CD4-positive, alpha-beta T cell treated with Interleukin-17A for 4 hours (primary cell): ENCODE measurements at regions not wholly inside any gene's neighbourhood (a gene's known extent, or its start where the extent isn't known, plus 50 kb on each side); places are given as distances from the start of the nearest gene placed in this dataset.

Experiments
- DNase-seq: peaks from one replicate; pipeline ENCODE4 v3.0.0-alpha.2; 2020; ENCODE audit warnings: mixed read lengths

DNA sequence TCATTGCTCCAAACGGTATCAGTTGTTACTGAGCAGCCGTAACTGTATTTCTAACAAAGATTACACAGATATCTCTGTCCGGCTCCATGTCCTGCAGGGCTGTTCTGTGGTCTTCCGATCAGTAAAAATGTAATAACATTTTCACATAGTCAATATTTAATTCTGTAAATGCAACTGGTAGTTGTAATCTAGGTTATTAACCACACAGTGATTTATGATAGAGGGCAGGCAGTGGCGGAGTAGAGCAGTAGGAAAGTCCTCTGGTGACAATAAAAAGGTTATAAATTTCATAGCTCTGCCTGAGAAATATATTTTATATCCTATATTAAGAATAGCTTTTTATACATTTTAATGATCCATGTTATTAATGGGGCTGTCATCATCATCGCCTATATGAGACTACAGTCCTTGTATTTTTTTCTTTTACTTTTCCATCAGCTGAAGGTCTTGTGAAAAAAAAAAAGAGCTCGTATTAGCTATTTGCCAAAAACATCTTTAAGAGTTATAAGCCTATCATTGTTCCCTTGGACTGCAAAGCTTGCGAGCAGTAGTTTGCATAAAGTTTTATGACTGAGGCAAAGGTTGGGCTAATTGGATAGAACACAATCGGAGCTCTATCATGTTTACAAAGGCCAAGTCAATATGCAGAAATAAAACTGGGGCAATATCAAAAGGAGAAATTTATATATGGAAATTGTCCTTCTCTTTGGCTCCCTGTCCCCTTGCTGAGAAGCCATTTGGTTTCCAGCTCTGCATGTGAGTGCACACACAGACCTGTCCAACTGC is 648.0 kb downstream of the IRX1 start:
- no peak for DNase-seq

DNA sequence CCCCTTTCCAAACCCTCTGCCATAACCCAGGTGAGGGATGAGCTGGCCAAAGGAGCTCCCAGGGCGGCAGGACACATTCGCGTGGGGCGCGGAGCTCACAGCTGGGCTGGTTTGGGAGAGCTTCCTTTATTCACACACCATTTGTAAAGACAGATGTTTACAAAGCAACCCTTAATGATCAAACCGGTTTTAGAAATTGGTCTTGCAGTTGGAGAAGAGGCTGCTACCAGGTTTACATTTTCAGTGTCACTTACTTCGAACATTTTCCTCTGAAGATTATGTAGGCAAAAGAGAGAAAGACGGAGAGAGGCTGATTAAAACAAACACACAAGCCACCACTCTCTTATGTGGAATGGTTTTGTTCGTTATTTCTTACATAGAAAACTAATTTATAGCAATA is 648.7 kb downstream of the IRX1 start:
- DNase-seq: no peak

DNA sequence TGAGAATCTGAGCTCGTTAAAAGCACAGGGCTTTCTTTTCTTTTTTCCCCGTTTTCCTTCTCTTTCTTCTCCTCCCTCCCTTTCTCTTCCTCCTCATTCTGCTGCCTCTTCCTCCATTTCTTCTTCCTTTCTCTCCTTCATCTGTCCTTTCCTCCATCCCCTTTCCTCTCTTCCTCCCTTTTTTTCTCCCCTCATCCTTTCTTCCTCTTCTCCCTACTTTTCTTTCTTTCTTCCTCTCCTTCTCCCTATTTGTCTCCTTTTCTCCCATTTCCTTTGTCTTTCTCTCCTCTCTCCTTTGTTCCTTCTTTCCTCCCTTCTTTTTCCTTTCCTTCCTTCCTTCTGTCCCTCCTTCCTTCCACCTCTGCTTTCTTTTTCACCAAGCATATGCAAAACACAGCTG is 649.4 kb downstream of the IRX1 start:
- no peak for DNase-seq

DNA sequence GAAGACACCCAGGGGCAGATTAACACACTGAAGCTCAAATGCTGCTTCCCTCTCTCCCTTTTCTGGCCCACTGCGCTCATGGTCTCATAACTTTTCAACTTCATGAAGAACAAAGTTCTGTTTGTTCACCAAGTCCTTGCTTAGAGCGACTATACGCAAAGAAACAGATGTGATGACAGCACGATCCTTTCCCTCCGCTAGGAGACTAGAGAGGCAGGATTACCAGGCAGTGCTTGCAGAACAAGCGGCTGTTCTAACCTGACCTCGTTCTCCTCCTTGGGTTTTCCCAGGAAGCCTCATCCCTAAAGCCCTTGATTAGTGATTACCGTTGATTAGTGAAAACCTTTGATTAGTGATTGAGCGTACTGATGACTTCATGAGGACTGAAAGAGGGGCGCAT is 649.9 kb downstream of the IRX1 start:
- no peak for DNase-seq

DNA sequence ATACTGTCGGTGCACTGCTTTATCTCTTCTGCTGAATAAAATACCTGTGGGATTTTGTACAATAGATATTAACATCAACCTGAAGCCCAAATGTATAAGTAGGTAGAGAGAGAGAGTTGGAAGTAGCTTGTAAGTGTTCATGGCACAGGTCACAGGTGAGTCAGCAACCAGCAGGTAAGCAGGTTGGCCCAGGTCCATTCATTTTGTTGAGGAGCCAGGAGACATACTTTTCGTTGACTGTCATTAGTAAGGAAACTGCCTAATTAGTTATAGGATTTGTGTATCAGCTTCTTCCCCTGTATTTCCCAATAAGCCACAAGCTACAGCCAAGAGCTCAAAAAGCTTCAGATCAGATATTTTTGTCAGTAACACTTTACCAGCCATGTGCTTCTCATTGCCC is 650.8 kb downstream of the IRX1 start:
- DNase-seq: no peak

DNA sequence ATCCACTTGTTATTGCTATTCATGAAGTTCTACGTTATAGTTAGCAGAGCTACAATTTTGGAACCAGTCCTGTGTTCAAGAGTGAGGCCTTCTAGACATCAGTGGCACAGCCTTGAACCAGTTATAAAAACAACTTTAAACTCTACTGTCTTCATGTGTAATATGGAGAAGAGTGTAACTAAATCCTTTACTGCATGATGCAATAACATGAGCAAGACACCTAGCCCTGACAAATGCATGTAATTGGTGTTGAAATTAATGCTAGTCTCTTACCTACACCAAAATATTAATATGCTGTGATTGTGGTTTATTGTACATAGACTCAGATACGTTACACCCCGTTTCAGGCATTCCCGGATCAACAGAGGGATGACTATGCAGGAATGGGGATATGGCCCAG is 654.6 kb downstream of the IRX1 start:
- DNase-seq: no peak

DNA sequence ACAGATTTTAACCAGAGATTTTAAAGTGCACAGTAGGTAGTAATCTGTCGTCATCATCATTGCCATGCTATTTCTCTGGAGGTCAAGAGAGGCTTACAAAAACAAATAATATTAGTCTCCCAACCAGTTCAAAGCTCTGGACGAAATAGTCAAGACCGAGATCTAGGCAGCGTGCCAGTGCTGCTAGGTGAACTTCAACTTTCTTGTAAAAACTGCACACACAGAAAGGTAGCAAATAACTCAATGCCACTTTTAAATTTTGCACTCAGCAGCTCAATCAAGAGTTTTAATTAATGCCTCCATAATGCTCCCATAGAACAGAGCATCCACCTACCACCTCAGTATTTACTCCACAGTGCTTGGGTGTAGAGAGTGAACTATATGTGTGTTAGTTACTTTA is 656.8 kb downstream of the IRX1 start:
- DNase-seq: no peak

DNA sequence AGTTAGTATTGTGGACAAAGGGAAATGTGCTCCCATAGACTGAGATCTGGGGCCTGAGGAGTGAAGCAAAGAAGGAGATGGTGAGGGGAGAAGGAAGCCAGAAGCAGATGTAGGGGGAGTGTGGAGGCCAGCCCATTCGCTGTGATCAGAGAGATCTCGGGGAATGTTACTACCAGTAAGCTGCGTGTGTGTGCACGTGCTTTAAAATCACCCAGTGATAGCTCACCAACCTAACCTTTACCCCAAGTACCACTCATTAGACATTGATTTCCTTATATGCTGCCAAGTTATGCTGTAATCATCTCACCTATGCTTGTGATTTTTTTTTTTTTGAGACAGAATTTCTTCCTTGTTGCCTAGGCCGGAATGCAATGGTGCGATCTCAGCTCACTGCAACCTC is 659.1 kb downstream of the IRX1 start:
- DNase-seq: no peak

DNA sequence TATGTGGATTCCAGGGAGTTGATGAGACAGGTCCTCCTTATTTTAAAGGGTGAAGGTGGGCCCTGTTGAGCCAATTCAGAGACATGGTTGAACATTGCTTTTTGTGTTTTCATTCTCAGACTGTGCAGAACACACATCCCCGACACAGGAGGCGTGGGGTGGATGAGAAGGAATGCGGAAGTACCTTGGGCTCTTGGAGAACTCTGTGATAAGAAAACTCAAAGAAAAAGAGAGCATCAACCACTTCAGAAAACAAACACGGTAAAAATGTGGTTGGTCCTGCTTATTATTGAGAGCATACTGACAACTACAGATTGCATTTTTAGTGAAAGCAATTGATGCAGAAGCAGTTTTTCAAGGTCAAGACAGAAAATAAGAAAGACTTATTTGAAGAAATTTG is 659.8 kb downstream of the IRX1 start:
- DNase-seq: no peak

DNA sequence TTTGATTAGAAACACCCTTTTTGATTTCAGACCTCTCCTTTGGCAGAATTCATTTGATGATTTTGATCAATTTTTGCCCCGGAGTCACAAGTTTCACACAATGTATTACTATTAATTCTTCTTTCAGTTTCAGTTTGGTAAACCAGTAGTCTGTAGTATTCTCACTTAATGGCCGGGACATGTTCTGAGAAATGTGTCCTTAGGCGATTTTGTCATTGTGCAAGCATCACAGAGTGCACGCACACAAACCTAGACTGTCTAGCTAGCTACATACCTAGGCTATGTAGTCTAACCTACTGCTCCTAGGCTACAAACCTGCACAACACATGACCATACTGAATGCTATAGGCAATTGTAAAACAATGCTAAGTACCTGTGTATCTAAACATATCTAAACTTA is 662.5 kb downstream of the IRX1 start:
- no peak for DNase-seq

DNA sequence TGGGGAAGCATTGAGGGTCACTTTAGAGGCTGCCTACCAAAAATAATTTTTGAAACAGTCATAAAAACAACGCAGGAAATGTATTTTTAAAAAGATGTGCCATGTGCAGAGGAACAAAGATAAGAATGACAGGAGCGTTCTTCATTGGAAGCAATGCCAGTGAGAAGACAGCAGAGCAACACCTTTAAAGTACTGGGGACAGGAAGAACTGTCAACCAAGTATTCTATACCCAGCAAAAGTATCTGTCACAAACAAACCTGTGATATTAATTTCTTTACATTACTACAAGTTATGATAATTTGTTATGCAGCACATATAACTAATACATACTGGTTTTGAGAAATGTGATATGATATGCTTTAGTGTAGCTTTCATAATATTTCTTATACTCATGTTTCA is 675.6 kb downstream of the IRX1 start:
- DNase-seq: no peak

DNA sequence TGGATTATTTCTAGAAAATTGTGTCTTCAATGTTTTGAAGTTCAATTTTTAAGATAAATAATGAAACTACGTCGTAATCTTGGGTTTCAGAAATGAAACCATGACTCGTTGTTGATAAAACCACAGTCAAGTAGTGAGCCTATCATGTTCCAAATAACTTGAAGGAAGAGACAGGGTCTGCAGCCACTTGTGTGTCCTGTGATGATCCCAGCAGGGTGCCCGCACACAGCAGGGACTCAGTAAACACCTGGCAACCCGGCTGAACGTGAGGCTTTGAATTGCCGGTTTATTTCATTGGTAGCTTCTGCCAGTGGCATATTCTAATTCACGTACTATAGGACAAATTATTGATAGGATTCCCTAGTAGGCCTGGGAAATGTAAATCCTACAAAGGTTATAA is 679.6 kb downstream of the IRX1 start:
- no peak for DNase-seq

DNA sequence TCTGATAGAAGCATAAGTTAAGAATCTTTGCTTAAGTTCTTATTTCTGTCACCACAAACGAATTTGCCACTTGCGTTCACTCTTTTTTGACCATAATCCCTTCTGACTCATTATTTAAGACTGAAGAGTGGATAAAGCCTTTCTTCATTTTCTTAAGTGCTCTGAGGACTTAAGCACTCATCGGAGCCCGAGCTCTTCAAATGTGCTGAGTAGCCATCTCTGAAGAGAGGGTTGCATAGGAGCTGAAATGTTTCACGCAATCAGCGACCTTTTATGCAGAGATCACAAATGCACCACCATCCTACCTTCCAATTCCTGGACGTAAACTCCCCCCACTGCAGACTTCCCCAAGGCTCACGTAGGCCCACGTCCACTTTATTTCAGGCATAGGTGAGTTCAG is 699.2 kb downstream of the IRX1 start:
- no peak for DNase-seq

DNA sequence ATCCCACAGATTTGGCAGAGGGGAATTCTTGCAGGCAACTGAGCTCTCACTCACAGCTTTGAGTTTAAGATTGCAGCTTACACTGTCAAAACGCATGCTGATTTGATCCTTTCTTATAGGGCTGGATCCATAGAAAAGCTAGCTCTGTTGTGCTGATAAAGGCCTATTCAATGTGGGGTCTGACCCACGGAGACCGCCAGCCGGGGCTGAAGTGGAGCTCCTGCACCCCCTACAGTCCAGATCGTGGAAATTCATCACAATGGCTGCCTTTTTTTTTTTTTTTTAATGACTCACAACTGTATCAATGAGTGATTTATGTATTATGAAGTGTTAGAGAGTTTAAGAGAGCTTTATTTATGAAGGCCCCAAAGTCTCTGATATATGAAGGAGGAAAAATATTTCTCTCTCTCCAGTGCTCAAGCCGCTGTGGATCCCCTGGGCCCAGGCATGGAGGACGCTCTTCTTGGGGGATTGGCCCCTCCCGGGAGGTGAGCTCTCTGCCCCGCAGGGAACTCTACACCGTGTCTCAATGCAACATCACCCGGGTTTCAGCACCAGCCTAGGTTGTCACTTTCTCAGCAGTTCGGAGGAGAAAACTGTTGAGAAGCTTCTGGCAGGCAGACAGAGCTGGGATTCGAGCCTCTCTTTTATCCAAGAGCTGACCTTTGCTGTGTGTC is 700.2 kb downstream of the IRX1 start:
- DNase-seq: no peak

DNA sequence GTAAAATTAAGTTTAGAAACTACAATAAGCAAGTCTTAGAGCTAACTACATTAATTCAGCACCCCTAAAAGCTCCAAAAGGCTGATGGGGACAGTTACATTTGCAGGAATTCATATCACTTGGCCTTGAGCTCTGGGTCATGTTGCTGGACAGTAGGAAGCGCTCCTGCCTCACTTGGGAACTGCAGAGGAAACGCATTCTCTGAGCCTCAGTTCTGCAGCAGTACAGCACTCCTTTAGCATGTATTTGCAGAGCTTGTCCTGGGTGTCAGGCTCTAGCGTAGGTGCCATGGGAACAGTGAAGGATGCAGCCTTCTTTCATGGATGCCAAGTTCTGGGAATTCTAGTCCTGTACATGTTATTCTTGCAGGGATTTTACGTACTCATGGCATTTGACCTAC is 710.4 kb downstream of the IRX1 start:
- DNase-seq: no peak

DNA sequence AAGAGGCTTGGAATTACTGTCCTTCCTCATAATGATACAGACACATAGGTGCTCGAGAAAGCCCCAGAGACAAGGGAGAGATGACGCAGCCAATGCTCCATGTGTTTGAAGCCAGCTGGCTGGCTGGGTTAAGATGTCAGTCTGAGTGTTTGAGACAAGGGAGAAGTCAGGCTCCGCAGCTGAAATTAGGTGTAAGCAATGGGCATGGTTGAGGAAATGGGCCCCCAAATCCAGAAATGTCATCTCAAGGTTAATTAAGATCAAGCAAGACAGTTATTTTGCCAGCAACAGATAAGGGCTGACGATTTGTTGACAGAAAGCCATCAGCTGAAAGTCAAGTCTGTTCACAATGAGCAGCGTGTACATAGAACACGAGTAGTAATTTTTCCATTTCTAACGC is 713.4 kb downstream of the IRX1 start:
- DNase-seq: no peak

DNA sequence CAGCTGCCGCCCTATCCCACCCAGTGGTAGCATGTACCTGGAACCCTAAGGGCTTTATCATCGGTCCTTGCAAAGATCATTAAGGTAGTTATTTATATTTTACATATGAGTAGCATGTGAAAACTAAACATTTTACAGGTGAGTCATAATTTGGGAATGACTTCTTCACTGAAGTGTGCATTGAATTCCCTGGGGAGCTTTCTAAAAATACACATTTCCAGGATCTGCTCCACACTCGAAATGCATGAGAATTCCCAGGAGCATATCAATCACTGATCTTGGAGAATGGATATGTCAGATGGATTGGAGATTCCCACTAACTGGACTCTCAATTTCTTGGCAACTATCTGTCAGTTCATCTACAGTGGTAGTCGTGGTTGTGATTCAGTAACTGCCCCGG is 717.5 kb downstream of the IRX1 start:
- DNase-seq: no peak

DNA sequence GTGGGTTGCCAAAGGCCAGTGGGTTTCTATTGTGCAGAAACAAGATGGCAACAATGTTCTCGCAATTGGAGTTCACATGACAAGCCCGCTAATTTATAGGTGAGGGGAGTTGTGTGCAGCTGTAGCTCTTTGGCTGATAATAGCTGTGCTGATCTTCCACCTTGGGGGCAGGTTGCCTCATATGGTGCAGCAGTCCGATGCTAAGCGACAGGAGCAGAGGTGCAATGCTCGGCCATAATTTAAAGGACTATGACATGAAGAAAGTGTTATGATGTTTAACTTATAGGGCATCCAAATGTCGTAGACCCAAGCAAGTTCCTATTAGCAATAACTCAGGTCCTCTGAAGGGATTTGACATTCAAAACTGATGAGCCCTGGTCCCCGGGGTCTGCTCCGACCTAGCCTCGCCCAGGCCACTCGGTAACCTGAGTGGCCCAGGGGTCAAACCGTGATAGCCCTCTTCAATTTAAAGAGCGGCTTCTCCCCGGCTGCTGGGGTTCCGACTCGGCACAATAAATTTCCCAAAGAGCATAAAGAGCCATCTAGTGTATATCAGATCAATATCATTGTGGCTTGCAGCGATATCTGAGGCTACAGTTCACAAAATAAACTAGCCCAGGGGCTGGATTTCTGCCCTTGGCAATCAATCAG is 724.0 kb downstream of the IRX1 start:
- DNase-seq: no peak

DNA sequence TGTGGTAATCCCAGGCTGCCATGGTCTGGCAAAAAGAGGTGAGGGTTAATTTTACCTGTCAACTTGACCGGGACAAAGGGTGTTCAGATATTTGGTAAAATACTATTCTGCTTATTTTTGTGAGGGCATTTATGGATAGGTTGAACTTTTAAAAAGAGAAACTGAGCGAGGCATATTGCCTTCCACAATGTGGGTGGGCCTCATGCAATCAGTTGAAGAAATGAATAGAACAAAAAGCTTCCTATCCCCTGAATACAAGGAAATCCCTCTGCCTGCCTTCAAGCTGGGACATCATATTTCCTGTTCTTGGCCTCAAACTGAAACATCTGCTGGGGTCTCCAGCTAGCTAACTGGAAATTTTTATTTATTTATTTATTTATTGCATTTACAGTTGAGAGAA is 734.7 kb downstream of the IRX1 start:
- no peak for DNase-seq

DNA sequence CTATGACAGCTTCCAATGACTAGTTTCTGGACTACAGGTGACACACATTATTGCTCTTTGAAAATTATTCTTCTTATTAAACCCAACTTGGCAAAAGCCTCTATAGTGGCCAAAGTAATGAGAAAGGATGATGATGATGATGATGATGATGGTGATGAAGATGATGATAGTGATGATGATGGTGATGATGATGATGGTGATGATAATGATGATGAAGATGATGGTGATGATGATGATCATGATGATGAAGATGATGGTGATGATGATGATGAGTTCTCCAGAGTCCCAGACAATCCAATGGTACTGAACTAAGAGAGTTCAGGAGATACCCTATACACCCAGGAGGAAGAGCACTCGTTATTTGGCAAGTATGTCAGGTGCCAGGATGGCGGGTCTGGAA is 739.4 kb downstream of the IRX1 start:
- no peak for DNase-seq

DNA sequence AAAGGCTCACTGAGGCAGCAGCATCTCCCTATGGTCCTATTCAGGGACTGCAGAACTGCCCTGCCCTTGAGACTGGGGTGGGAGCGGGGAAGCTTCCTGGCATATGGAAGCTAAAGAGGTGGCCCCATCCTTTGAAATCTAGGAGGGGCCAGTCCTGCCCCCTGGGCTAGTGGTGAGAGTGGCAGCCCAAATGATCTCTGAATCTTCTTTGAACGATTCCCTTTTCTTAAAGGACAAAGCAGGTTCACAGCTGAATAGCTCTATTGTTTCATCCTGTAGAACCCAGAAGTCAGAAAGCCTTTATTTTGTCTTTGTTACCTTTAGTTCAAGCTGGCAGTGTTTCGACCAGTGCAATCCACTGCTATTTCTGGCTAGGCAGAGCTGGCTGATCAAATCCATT is 741.9 kb downstream of the IRX1 start:
- no peak for DNase-seq

DNA sequence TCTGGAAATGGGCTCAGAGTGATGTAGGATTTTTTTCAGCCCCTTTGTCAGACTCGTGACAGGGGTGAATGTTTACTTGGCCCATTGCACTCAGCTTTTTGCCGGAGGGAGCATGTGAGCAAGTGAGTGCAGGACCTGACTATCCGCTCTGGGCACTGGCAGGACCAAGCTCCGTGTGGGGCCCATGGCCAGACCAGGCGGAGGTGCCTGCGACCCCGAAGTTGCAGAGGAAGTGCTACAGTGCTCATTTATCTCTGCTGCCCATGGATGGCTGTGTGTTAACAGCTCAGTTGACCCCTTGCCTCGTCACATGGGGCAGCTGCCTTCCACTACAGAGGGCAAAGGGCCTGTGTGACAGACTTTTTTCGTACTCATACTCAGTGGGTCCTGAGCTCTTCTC is 744.3 kb downstream of the IRX1 start:
- no peak for DNase-seq

DNA sequence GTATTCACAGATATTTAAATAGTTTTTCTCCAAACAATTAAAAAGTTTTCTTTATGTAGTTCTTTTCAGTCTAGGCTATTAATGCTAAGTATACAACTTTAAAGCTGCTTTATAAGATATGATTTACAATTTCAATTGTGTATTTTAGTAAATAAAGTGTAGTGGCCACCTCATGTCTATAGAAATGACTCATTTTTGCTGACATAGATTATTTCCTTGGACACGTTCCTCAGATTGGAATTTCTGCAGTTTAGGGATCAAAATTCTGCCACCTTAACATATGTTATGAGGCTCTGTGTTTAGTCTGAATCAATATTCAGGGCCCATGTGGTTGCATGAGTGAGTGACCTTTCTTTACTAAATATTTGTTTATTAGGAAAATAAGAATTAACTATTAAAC is 750.2 kb downstream of the IRX1 start:
- DNase-seq: no peak

DNA sequence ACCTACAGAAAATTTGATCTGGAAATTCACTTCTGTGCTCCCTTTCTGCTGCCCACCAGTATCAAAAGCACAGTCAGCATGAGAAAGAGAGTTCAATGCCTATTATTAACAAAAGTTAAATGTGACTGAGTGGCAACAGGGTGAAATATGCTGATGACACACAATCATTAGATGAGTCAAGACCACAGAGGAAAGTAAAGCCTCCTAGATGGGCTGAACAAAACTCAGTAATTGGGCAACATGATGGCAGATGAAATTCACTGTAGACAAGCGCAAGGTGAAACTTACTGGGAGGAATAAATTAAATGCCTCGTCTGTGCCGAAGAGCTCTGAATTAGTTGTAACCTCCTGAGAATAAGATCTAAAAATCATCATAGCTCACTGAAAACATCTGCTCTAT is 752.8 kb downstream of the IRX1 start:
- DNase-seq: no peak

DNA sequence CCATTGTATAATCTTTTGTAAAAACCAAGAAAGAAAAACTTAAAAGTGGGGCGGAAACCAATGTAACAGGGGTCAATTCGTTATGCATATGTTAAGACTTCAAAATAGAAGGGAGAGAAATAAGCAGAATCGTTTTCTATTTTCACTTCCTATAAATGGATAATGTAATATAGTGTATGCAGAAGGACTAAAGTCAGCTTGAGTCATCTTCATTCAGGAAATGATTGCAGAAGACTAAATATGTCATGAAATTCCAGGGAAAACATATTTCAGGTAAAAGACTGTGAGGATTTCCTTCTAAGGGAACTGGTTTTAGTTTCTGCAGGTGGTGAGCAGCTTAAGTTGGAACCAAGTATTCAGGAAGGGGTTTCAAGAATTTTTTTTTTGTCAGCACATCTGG is 753.3 kb downstream of the IRX1 start:
- DNase-seq: no peak
